ENCODE measurements at regions not wholly inside any gene's neighbourhood (a gene's known extent, or its start where the extent isn't known, plus 50 kb on each side); places are given as distances from the start of the nearest gene placed in this dataset.
"Not testable (repeated sequence)": the region's sequence is repeated elsewhere in the genome, so short reads cannot be mapped to it uniquely, and the experiment has no call there.

GRCh38 chr11:29162491-29162890, 854.3 kb downstream of the KCNA4 start:
- TF ChIP-seq SNAI2 (CRISPR knock-in tag; IDR thresholded peaks at IDR 0.05) (no peak), OSR1 (CRISPR knock-in tag; IDR thresholded peaks at IDR 0.05) (no peak), CREB5 (CRISPR knock-in tag; IDR thresholded peaks at IDR 0.05; ENCODE audit: low read depth) (no peak), ZNF70 (CRISPR knock-in tag; IDR thresholded peaks at IDR 0.05) (no peak), TOX (CRISPR knock-in tag; IDR thresholded peaks at IDR 0.05; ENCODE audit: borderline replicate concordance) (no peak)
- no peak for ATAC-seq

GRCh38 chr11:29161191-29161590, 855.6 kb downstream of the KCNA4 start:
- 0 out of 2 replicates have a peak, but pooled peaks have one; percentile 35 for TF ChIP-seq ZC3H10 (CRISPR knock-in tag; IDR thresholded peaks at IDR 0.05)
- TF ChIP-seq TSHZ2 (CRISPR knock-in tag; IDR thresholded peaks at IDR 0.05), result no peak
- peak; percentile 78 for ATAC-seq

- peak; percentile 96 for ATAC-seq
- no peak for TF ChIP-seq OSR1 (CRISPR knock-in tag; IDR thresholded peaks at IDR 0.05)
- TF ChIP-seq ESRRG (CRISPR knock-in tag; IDR thresholded peaks at IDR 0.05), result no peak
- no peak for TF ChIP-seq ZNF565 (CRISPR knock-in tag; conservative IDR thresholded peaks at IDR 0.05; ENCODE audit: low read depth)
- TF ChIP-seq CSRNP3 (CRISPR knock-in tag; IDR thresholded peaks at IDR 0.05), result no peak
- no peak for TF ChIP-seq TOX (CRISPR knock-in tag; IDR thresholded peaks at IDR 0.05; ENCODE audit: borderline replicate concordance)
- TF ChIP-seq SNAI2 (CRISPR knock-in tag; IDR thresholded peaks at IDR 0.05), result no peak
- TF ChIP-seq POU6F1 (CRISPR knock-in tag; IDR thresholded peaks at IDR 0.05; ENCODE audit: borderline replicate concordance, low read depth), result no peak
- no peak for TF ChIP-seq ISL1 (CRISPR knock-in tag; IDR thresholded peaks at IDR 0.05)
- no peak for TF ChIP-seq ARNTL (CRISPR knock-in tag; IDR thresholded peaks at IDR 0.05; ENCODE audit: borderline replicate concordance, low read depth)
- no peak for TF ChIP-seq PPARA (CRISPR knock-in tag; IDR thresholded peaks at IDR 0.05; ENCODE audit: borderline replicate concordance)
- no peak for TF ChIP-seq TSHZ2 (CRISPR knock-in tag; IDR thresholded peaks at IDR 0.05)
- TF ChIP-seq ZNF70 (CRISPR knock-in tag; IDR thresholded peaks at IDR 0.05), result no peak
- no peak for TF ChIP-seq ZNF8 (CRISPR knock-in tag; IDR thresholded peaks at IDR 0.05)
- no peak for TF ChIP-seq ZC3H10 (CRISPR knock-in tag; IDR thresholded peaks at IDR 0.05)
These were observed 857.0 kb downstream of the KCNA4 start for GRCh38 chr11:29159552-29160465.

GRCh38 chr11:29153078-29153477, 863.8 kb downstream of the KCNA4 start:
- TF ChIP-seq ESRRG (CRISPR knock-in tag; IDR thresholded peaks at IDR 0.05) (no peak), ZC3H10 (CRISPR knock-in tag; IDR thresholded peaks at IDR 0.05) (no peak), POU6F1 (CRISPR knock-in tag; IDR thresholded peaks at IDR 0.05; ENCODE audit: borderline replicate concordance, low read depth) (no peak), PPARA (CRISPR knock-in tag; IDR thresholded peaks at IDR 0.05; ENCODE audit: borderline replicate concordance) (no peak)
- no peak for ATAC-seq

- ATAC-seq, result not testable (repeated sequence)
These were observed 874.3 kb downstream of the KCNA4 start for GRCh38 chr11:29142573-29142972.
